Stomach (tissue), 4 donors: ENCODE measurements at regions not wholly inside any gene's neighbourhood (a gene's known extent, or its start where the extent isn't known, plus 50 kb on each side); places are given as distances from the start of the nearest gene placed in this dataset.

Experiments
- EP300 ChIP-seq: sonication (generic); formaldehyde crosslinking; IDR thresholded peaks from one replicate; pipeline ENCODE4 v1.6.1; 2017; ENCODE audit warnings: antibody characterized with exemption
- POLR2A ChIP-seq, 4 donors: fragments of 450-650 bp; IDR thresholded peaks; one replicate each; pipeline ENCODE4 v1.6.1; 2016; ENCODE audit warnings: antibody characterized with exemption in 4 of 4, control low read depth in 2 of 4, mild to moderate bottlenecking in 1 of 4, moderate library complexity in 1 of 4
- POLR2AphosphoS5 ChIP-seq, 3 donors: sonication (generic); formaldehyde crosslinking; IDR thresholded peaks; one replicate each; pipeline ENCODE4 v1.6.1; 2016; ENCODE audit warnings: antibody characterized with exemption in 3 of 3
- TF ChIP-seq, protein P1 (sequence below), 7 experiments: fragments of 450-650 bp in 4 of 7; fragments of 200-600 bp in 3 of 7; sonication (generic) in 3 of 7; IDR thresholded peaks; one replicate each; pipeline ENCODE4 v1.5.1; 2016 to 2019; ENCODE audit warnings: antibody characterized with exemption in 7 of 7, control low read depth in 2 of 7, mild to moderate bottlenecking in 1 of 7

DNA sequence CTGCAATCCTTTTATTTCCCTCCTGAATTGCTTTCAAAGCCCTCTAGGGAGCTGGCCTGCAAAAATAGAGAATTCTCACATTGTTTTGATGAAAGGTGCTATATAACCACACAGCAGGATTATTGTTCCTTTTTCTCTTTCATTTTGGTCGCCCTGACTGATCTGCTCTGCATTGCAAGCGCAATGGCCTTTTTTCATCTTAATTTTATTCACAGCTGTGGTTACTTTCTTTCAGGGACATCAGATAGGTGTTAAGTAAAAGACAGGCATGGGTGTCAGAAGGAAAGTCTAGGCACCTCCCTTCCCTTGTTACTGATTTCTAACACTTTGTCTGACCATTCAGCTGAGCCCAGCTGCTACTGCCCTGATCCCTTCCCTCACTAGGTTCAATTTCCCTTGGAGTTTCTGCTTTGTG is 850.5 kb upstream of the MAP3K7 start:
- TF ChIP-seq POLR2A (IDR thresholded peaks at IDR 0.05) (no peak), POLR2AphosphoS5 (IDR thresholded peaks at IDR 0.05) (no peak), EP300 (no peak)
- TF ChIP-seq, protein P1, sequence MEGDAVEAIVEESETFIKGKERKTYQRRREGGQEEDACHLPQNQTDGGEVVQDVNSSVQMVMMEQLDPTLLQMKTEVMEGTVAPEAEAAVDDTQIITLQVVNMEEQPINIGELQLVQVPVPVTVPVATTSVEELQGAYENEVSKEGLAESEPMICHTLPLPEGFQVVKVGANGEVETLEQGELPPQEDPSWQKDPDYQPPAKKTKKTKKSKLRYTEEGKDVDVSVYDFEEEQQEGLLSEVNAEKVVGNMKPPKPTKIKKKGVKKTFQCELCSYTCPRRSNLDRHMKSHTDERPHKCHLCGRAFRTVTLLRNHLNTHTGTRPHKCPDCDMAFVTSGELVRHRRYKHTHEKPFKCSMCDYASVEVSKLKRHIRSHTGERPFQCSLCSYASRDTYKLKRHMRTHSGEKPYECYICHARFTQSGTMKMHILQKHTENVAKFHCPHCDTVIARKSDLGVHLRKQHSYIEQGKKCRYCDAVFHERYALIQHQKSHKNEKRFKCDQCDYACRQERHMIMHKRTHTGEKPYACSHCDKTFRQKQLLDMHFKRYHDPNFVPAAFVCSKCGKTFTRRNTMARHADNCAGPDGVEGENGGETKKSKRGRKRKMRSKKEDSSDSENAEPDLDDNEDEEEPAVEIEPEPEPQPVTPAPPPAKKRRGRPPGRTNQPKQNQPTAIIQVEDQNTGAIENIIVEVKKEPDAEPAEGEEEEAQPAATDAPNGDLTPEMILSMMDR (IDR thresholded peaks at IDR 0.05): no peak
